Stimulated activated CD8-positive, alpha-beta memory T cell treated with anti-CD3 and anti-CD28 coated beads, Interleukin-12 subunit alpha, Interleukin-12 subunit beta, amount 100 ng/mL, for 24 hours (primary cell): ENCODE measurements at regions not wholly inside any gene's neighbourhood (a gene's known extent, or its start where the extent isn't known, plus 50 kb on each side); places are given as distances from the start of the nearest gene placed in this dataset.

Source experiments
- DNase-seq: peaks from one replicate; pipeline ENCODE4 v3.0.0-alpha.2; 2020; ENCODE audit errors: extremely low read depth

DNA sequence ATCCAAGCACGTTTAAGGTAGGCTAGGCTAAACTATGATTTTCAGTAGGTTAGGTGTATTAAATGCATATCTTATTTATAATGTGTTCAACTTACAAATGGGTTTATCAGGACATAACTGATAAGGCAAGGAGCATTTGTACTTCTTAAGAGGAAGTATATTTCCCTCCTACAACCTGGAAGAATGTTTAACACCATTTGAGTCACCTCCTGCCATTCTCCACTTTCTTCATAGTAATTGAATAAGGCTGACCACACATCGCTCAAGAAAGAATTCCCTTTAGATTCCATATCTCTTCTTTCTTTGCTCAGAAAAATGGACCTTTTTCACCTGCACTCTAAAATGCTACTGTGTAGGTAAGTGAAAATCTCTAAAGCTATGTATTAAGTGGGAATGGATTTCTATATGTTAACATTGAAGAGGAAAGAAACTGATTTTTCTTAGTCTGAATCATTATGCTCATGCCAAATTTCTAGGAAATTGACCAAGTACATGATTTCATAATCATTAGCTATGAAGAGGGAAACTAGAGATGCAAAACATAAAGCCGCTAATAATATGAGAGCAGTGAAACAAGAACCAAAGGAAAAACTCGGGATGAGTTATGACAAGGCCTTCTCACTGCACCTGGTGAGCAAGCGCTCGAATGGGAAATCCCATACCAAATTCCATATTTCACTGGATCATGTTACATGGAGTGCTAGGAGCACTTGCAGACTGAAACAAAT, 210.4 kb downstream of the ALDH8A1 start:
- DNase-seq = no peak

DNA sequence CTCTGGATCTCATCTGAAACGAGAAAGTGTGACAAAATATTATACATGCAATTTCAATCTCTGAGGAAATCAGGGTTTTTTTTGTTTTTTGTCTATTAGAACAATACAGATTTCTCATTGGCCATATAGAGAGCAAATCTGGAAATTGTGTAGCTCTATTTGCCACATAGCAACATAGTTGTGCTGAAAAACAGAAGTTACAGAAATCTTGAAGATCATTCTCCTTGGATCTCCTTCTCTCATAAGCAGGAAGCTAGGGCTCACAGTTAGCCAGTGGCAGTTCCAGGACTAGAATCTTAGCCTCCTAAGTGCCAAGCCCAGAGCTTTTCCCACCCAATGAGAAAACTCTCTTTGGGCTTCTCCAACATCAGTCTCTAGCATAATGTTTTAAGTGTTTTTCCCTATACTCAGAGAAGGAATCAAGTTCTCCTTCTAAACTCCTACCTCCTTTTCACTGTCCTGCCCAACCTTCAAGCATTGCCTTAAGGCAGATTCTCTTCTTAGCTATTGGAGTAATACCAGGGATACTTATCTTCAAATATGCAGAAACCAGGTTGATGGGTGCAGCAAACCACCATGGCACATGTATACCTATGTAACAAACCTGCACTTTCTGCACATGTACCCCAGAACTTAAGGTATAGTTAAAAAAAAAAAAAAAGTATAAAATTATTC, 211.6 kb downstream of the ALDH8A1 start:
- no peak for DNase-seq

DNA sequence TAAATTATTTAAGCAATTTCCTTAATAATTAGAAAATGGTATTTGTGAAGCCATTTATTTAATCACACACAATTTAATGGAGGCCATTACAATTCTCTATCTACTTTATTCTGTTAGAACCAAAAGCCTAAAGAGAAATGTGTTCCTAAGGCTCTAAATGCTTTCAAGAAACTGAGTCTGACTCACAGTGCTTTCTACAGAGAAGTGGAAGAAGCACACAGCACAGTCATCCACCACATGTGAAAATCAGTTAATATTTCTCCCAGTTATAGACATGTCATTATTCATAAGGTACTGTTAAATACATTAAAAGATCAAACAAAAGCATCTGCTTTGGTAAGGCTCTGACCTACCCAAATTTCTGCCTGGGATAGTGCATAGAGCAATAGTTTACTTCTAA, 214.4 kb downstream of the ALDH8A1 start:
- no peak for DNase-seq

DNA sequence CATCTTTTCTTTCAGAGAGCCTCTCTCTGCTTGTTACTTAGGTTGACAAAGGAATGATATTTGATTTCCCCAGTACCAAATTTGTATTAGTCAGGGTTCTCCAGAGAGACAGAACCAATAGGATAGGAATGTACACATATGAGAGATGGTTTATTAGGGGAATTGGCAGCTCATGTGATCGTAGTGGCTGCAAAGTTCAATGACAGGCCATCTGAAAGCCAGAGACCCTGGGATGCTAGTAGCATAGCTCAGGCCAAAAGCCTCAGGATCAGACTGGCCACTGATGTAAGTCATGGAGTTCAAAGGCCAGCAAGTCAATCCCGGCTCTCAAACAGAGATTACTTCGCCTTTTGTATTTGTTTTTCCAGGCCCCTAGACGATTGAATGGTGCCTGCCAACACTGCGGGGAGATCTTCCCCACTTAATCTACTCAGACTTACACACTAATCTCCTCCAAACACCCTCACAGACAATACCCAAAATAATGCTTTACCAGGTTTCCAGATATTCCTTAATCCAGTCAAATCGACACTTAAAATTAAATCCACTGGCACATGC, 215.5 kb downstream of the ALDH8A1 start:
- DNase-seq = no peak

DNA sequence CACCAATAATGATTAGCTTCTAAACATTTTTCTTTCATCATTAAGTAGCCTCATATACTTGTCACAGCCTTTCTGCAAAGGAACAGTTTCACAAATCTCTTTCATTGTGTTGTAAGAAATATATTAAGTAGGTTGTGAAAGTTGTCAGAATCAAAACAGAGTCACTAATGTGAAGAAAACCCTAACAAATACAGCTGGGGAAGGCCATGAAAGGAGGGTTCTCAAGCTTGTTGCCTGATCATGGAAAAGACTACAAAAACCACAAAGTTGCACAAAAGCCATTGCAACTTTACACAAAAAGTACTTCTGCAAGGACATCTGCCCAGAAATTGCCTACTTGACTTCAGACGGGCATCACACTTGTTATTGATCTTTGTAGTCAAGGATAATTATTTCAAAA, 216.1 kb downstream of the ALDH8A1 start:
- DNase-seq = no peak

DNA sequence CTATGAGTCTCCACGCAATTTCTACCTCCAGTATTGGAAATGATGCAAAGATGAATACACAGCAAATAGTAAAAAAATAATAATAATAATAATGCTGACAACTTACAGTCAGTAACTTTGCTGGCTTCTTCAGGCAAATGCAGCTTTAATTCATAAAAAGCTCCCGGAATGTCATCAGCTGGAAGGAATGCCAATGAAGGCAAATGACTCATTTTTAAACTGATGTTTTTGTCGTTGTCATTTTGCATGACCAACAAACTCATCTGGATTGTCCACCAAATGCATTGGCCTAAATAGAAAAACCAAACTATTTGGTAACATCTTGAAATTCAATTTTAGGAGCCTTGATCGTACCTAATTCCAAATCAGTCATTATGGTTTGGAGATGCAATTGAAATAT, 217.1 kb downstream of the ALDH8A1 start:
- no peak for DNase-seq

DNA sequence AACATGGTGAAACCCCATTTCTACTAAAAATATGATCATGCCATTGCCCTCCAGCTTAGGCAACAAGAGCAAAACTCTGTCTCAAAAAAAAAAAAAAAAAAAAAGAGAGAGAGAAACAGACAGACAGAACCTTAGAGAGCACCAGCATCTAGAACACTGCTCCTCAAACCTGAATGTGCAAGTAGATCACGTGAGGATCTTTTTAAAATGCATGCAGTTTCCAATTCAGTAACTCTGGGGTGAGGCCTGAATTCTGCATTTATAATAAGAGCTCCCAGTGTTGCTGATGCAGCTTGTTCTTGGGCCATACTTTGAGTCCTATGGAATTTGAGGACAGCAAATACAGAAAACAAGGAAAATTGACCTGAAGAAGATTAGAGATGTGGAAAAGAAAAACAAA, 218.3 kb downstream of the ALDH8A1 start:
- no peak for DNase-seq

DNA sequence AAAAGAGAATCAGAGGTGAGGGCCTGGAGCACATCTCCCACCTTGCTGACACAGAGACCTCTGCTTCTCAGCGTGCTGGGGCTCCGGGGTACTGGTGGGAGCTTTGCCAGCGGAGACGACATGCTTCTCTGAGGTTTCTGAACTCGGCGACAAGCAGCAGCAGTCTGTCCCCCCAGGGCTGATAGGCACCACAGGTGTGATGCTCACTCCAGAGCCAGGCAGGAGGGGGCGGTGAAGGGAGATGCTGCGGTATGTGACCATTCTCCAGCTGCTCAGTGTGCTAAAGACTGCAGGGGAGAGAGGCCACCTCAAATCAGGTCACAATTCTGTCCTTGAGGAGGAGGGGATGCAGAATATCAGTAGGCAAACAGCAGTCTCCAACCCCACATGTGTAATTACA, 219.9 kb downstream of the ALDH8A1 start:
- DNase-seq = no peak

DNA sequence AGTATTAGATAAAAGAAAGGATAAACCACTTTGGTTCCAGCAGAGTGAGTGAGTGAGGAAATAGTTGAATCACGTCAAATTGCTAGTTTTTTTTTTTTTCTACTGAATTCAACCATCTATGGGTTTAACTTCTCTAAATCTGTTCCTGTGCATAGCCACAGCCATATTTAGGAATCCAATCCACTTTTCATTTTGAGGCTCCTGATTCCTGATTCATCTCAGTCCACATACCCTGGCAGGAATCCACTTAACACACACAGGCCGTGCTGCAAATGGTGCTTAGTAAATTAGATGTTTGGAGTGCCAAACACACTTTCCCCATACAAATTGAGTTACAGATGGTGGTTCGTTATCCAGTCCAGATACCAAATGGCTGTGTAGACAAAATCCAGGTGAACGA, 220.3 kb downstream of the ALDH8A1 start:
- DNase-seq = no peak

DNA sequence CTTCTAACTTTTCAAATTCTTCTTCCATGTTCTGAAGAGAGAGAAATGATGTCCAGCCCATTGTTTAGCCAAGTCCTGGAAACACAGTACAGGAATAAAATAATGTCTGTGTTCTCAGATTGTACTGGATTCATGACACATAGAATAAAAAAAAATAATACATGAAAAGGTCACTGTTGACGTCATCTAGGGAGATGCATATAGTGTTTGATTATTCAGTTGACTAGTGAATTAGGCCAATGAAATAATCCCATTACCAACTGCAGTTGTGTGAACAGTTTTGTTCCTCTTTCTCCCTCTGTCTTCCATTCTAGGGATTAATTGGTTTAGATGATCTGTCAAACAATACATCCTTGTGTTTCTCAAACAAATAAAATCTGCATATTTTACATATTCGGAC, 222.8 kb downstream of the ALDH8A1 start:
- no peak for DNase-seq

DNA sequence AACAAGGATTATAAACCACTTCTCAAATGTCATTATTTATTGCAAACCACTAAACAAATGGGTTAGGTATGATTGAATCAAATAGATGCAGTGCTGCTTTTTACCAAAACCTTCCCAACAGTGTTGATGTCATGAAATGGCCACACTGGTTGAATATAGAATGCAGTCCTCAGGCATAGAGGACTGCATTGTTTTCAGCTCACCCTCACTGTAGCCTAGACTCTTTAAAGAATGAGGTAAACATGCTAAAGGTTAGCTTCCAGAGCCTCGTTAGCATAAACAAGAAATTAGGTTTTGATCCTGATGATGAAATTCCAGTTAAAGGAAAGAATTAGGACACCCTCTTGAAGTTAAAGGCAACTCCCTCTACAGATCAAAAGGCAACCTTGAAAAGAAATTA, 224.3 kb downstream of the ALDH8A1 start:
- no peak for DNase-seq

DNA sequence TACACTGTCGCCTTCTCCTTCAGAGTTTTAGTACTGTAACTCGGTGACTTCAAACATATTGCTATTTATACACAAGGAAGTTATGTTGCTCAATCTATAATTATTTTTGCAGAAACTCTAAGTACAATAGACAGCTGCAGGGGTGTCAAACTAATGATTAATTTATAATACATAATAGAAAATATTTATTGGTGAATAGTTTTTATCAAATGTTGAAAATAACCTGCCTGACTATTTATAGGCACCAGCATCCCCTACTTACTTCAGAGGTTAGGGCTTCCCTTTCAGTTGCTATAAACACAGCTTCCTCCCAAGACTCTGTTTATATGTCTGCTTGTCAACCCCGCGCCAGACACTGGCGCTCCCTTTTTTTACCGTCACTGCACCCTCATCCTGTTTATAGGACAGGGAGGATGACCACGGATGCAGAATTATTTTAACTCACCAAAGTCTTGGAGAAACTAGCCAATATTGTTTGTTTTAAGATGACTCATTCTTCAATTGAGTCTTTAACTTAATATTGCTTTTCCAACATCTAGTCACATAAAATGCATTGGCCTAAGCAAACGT, 225.0 kb downstream of the ALDH8A1 start:
- no peak for DNase-seq

DNA sequence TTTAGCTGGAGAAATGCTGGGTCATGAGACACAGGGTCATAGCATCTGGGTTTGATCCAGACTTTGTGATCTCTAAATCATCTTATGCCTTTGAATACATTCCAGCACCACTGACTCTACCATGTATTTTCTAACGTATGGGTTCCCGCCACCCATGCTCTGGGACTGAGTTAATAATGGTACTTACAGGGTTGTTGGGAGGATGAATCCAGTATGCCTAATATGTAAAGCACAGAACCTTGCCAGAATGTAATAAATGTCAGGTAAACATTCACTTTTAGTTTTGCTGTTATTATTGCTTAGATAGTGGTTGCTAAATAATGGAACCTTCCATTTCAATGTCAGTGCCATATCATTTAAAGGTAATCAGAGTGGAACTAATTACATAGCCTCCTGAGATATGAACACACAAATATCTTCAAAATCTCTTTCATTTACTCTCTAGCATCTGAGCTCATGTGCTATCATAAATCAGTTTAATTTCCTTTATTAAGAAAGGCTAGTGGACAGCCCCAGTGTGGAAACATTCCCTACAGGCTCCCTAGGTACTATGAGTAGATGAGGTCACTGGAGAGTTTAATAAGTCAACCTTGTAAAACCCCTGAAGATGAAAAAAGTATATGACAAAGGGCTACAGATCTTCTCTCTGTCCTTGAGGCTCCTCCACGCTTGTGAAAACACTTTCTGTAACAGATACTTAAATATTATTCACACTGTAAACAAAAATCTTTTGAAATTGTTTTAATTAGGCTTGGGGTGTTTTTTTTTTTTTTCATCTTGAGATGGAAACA, 226.6 kb downstream of the ALDH8A1 start:
- DNase-seq = no peak

DNA sequence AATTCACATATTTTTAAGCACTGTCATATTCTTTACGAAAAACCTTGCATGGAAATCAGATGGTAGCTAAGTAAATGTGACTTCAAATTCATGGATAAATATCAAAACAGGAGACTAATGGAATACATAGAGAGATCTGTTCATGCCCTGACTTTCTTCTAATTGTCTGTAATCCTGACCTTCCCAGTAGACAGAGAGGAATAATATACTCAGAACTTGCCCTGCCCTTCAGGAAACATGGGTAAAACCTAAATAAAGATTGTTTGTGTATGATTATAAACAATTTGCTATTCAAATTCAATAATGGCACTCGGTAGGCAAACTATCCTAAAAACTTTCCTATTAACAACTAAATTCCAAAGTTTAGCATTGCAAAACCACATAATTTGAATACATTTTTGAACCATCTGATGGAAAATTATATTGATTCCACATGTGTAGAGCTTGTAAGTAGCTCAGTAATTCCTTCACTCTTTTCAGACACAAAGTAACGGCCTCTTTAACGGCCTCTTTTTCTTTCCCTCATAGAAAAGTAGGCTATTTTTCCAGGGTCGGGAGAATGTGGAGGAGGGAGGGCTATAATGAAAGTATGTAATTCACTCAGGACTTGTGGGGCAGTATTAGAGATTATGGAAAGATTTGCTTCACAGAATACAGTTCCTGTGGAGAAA, 227.6 kb downstream of the ALDH8A1 start:
- DNase-seq = no peak

DNA sequence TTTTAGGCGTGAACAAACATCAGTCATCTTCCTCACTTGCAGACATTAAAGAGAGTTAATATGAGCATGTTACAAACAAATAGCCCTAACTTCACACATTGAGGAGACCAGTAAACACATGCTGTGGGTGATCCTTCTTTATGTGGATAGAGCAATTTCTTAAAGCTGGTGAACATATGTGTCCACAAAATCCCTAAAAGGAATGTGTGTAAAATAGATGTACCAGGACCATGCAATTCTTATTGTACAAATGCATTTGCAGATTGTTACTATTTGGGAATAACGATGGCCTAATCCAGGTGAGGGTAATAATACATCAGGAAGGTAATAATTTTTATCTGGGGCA, 228.9 kb downstream of the ALDH8A1 start:
- no peak for DNase-seq

DNA sequence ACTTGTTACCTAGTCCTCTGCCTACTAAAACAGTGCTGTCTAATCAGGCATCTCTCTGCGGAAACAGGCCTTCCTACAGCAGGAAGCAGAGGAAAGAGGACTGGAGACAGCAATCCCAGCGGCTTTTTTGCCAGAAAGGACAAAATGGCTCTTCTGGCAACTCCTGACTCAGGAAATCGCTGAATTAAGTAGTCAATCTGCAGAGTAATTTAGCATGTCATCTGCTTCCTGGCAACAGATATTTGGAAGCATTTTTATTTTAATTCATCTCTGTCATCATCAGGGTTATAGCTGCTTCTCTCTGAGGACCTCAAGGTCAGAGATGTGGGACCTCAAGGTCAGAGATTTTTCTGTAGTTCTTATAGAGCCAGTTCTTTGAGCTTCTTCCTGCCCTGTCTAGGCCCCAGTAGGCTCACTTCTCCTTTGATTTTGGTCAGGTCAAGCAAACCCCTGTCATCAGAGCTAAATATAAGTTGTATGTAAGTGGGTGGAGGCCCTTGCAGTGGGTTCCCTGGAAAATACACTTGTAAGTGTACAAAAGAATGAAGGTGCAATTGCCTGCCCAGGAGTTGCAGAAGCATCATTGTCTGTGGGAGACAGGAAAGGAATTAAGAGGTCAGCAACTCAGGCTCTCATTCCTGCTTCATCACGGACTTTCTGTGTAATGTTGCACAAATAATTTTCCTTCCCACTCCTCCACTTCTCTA, 229.4 kb downstream of the ALDH8A1 start:
- no peak for DNase-seq

DNA sequence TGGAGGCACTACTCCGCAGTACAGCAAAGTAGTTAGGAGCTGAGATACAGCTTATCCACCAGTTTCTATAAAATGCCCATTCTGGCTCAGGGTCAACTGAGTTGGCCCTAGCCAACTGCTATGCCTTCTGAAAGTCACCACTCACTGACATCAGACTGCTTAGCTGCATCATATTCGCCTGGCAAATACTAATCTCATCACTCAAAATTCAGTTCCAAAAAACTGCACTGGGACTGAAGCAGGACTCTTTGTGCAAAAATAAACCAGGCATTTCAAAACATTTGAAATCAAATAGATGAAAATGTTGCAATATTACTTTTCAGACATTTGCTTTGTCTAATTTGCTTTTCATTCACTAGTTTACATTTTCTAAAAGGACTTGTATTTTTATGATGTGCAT, 230.0 kb downstream of the ALDH8A1 start:
- DNase-seq = no peak

DNA sequence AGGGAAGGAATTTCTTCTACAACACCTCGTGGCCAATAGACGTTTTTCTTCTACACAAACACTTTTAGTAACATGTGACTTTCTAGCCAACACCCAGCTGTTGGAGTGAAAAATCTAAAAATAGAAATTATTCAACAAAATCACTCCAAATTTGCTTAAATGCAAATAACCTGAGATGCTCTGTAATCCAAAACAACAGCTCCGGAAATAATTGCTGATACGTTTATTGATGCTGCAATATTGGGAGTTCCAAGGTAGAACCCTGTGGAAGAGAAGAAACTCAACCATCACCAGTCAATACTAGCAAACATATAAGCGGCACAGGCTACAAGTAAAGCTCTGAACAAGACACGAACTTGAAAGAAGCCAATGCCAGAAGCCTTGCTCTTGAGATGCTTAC, 230.6 kb downstream of the ALDH8A1 start:
- no peak for DNase-seq

DNA sequence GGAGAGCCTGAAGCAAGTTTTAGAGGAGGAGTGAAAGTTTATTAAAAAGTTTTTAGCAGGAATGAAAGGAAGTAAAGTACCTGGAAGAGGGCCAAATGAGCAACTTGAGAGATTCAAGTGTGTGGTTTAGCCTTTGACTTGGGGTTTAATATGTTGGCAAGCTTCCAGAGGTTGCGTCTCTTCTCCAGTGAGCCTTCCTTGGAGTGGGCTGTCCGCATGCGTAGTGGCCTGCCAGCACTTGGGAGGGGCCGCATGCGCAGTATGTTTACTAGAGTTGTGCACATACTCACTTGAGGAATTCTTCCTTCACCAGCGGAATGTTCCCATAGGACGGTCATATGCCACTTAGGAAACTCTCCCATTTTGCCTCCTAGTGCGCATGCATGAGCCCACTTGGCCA, 235.2 kb downstream of the ALDH8A1 start:
- DNase-seq = no peak

DNA sequence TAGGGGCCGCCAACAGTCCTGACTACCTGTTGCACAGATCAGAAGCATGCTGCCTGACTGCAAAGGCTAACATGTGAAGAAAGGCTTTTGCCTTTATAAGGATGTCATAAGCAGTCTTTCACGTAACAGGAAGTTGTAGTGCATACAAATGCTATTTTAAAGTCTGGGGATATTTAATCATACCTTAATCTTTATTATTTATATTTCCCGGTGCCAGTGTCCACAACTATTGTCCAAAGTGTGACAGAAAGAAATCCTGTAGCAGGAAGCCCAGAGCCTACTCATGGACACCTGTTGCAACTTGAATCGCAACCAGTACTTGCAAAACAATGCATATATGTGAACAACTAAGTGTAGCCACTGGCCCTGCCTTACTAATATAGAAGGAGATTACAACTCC, 235.8 kb downstream of the ALDH8A1 start:
- no peak for DNase-seq

DNA sequence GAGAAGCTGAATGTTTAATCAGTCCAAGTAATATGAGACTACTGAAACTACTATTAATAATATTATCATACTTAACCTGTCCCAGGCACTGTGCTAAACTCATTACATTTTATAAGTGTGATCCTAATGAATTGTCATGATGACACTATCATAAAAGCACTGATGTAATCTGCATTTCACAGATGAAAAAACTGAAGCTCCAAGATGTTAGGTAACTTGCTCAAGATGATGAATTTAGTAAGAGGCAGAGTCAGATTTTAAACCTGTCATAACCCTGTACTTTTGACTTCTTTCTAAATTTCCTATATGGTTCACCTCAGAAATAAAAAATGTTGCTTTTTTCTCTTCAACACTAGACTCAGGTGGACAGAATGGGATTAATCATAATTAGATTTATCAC, 237.6 kb downstream of the ALDH8A1 start:
- DNase-seq = no peak
